Keratinocyte (primary cell): ENCODE measurements at regions not wholly inside any gene's neighbourhood (a gene's known extent, or its start where the extent isn't known, plus 50 kb on each side); places are given as distances from the start of the nearest gene placed in this dataset.

Source experiments
- DNase-seq: peaks from one replicate; pipeline ENCODE4 v3.0.0-alpha.2; 2011; ENCODE audit warnings: low read depth, missing footprints, low spot score
- FAIRE-seq: peaks from 2 replicates; lab custom pipeline; 2011; peaks lifted over from hg19 to GRCh38; lab: Jason Lieb, UNC
- H2AFZ ChIP-seq: 2 replicates; pipeline ENCODE4 v1.6.0; 2012; ENCODE audit warnings: low read length, control low read depth, inconsistent platforms; ENCODE audit not compliant: control insufficient read depth
- H3K27ac ChIP-seq: 2 replicates; pipeline ENCODE4 v1.5.1; 2011; ENCODE audit warnings: low read length; ENCODE audit not compliant: control insufficient read depth, insufficient read depth
- H3K27me3 ChIP-seq: 3 replicates; pipeline ENCODE4 v1.6.0; 2011; ENCODE audit warnings: low read length; ENCODE audit not compliant: control insufficient read depth, insufficient read depth; ENCODE audit errors: extremely low read depth
- H3K36me3 ChIP-seq, 2 experiments: 2 replicates in 1 of 2; 3 replicates in 1 of 2; pipeline ENCODE4 v1.5.1; 2011; ENCODE audit warnings: low read length in 2 of 2, mild to moderate bottlenecking in 1 of 2; ENCODE audit not compliant: control insufficient read depth in 2 of 2, insufficient read depth in 2 of 2; ENCODE audit errors: extremely low read depth in 1 of 2
- H3K4me1 ChIP-seq: 3 replicates; pipeline ENCODE4 v1.5.1; 2011; ENCODE audit warnings: low read length; ENCODE audit not compliant: control insufficient read depth, insufficient read depth; ENCODE audit errors: extremely low read depth
- H3K4me2 ChIP-seq: 3 replicates; pipeline ENCODE4 v1.6.0; 2011; ENCODE audit warnings: low read depth, low read length; ENCODE audit not compliant: control insufficient read depth, insufficient read depth; ENCODE audit errors: extremely low read depth
- H3K4me3 ChIP-seq, 3 experiments: fragments of 200-600 bp in 1 of 3; sonication (generic) in 1 of 3; 2 replicates in 2 of 3; 3 replicates in 1 of 3; pipeline ENCODE4 v1.5.1; 2011 to 2016; ENCODE audit warnings: low read length in 3 of 3, mild to moderate bottlenecking in 3 of 3, control low read depth in 2 of 3, inconsistent platforms in 1 of 3, low read depth in 1 of 3, mixed read lengths in 1 of 3, mixed run types in 1 of 3, moderate library complexity in 1 of 3; ENCODE audit not compliant: control insufficient read depth in 2 of 3, insufficient read depth in 2 of 3; ENCODE audit errors: extremely low read depth in 1 of 3
- H3K79me2 ChIP-seq: 2 replicates; pipeline ENCODE4 v1.6.0; 2012; ENCODE audit warnings: low read length; ENCODE audit not compliant: control insufficient read depth, insufficient read depth
- H3K9ac ChIP-seq: 3 replicates; pipeline ENCODE4 v1.6.0; 2011; ENCODE audit warnings: low read length; ENCODE audit not compliant: control insufficient read depth, insufficient read depth; ENCODE audit errors: extremely low read depth
- H3K9me1 ChIP-seq: 3 replicates; pipeline ENCODE4 v1.6.0; 2011; ENCODE audit warnings: low read length; ENCODE audit not compliant: control insufficient read depth, insufficient read depth; ENCODE audit errors: extremely low read depth
- H3K9me3 ChIP-seq: 2 replicates; pipeline ENCODE4 v1.5.1; 2012; ENCODE audit warnings: low read depth, low read length; ENCODE audit not compliant: control insufficient read depth
- H4K20me1 ChIP-seq: 3 replicates; pipeline ENCODE4 v1.6.0; 2011; ENCODE audit warnings: low read length; ENCODE audit not compliant: control insufficient read depth, insufficient read depth; ENCODE audit errors: extremely low read depth
- EZH2 ChIP-seq: IDR thresholded peaks from one replicate; pipeline ENCODE4 v1.6.1; 2012; ENCODE audit warnings: inconsistent platforms, mild to moderate bottlenecking, low read length, moderate library complexity
- dilution Hi-C: fragments of 300-500 bp; cut with MboI; formaldehyde crosslinking; loops from one replicate; pipeline ENCODE4 v1.7.0; 2020; ENCODE audit warnings: low sequenced_read_pairs; ENCODE audit not compliant: extremely low pct_ligation_motif_present
- TF ChIP-seq, protein P1 (sequence below), 3 experiments: IDR thresholded peaks in 1 of 3; conservative IDR thresholded peaks in 1 of 3; optimal IDR thresholded peaks in 1 of 3; 2 replicates in 2 of 3; 3 replicates in 1 of 3; pipeline versions ENCODE3 to v1.5.1; 2011; ENCODE audit warnings: low read length in 3 of 3, mild to moderate bottlenecking in 3 of 3, moderate library complexity in 2 of 3, control low read depth in 1 of 3, inconsistent platforms in 1 of 3; ENCODE audit not compliant: insufficient read depth in 2 of 3; ENCODE audit errors: extremely low read depth in 1 of 3

DNA sequence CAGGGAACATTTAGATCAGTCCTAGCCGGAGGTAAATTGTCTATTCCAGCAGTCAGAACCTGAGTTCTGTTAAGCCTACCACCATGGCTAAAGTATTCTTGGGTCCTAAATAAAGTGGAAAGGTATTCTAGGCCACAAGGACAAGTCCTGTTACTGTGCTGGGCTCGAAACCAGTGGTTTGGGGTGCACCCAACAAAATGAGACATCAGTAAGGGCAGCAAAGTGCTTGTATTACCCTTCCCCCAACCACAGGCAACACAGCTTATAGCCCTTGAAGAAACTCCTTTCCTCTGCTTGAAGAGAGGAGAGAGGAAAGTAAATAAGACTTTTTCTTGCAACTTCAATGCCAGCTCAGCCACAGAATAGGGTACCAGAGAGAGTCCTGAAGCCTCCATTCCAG, 1345.6 kb downstream of the PCDH18 start:
- Histone ChIP-seq H3K36me3 (no peaks in the 10 kb centered on the region), H3K79me2 (no peaks in the 10 kb centered on the region), H3K9me3 (no peaks in the 10 kb centered on the region), H3K4me3 (no peak overlapping the region), H3K9ac (no peak overlapping the region), H3K4me1 (no peaks in the 10 kb centered on the region), H3K9me1 (no peaks in the 10 kb centered on the region), H3K27me3 (no peaks in the 10 kb centered on the region), H2AFZ (no peak overlapping the region), H4K20me1 (no peaks in the 10 kb centered on the region), H3K4me2 (no peak overlapping the region), H3K27ac (no peak overlapping the region)
- dilution Hi-C loops = no loop called here
- FAIRE-seq (no peak), DNase-seq (no peak)
- TF ChIP-seq EZH2 = no peak
- TF ChIP-seq, protein P1, sequence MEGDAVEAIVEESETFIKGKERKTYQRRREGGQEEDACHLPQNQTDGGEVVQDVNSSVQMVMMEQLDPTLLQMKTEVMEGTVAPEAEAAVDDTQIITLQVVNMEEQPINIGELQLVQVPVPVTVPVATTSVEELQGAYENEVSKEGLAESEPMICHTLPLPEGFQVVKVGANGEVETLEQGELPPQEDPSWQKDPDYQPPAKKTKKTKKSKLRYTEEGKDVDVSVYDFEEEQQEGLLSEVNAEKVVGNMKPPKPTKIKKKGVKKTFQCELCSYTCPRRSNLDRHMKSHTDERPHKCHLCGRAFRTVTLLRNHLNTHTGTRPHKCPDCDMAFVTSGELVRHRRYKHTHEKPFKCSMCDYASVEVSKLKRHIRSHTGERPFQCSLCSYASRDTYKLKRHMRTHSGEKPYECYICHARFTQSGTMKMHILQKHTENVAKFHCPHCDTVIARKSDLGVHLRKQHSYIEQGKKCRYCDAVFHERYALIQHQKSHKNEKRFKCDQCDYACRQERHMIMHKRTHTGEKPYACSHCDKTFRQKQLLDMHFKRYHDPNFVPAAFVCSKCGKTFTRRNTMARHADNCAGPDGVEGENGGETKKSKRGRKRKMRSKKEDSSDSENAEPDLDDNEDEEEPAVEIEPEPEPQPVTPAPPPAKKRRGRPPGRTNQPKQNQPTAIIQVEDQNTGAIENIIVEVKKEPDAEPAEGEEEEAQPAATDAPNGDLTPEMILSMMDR (optimal IDR thresholded peaks at IDR 0.05 in 1 of 3, IDR thresholded peaks at IDR 0.05 in 1 of 3, conservative IDR thresholded peaks at IDR 0.05 in 1 of 3; ENCODE audit: extremely low read depth in 1 of 3, insufficient read depth in 2 of 3, low read length in 3 of 3) = no peak

DNA sequence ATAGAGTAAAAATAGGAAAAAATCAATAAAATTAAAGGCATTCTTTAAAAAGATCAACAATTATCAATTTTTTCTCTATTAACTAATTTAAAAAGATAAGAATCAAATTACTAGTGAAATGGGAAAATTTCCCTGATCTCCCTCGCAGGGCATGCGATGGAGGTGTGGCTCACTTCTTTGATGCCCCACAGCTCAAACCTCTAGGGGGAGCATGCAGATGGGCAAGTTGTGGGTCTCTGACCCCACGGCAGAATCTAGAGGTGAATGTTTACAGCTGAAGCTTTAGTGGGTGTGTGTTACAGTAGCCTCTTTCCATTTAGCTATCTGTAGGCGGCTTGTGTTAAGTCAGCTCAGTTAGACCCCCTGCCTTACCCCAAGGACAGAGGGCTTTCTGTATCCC, 1348.8 kb downstream of the PCDH18 start:
- no peak overlapping the region for H3K27ac ChIP-seq
- no peaks in the 10 kb centered on the region for H3K4me1 ChIP-seq
- H3K36me3 ChIP-seq = no peaks in the 10 kb centered on the region
- H2AFZ ChIP-seq = no peak overlapping the region
- H3K9me3 ChIP-seq = no peaks in the 10 kb centered on the region
- FAIRE-seq (no peak), DNase-seq (no peak)
- H3K4me3 ChIP-seq = no peak overlapping the region
- H4K20me1 ChIP-seq = no peaks in the 10 kb centered on the region
- no peaks in the 10 kb centered on the region for H3K79me2 ChIP-seq
- H3K9me1 ChIP-seq = no peaks in the 10 kb centered on the region
- H3K27me3 ChIP-seq = no peaks in the 10 kb centered on the region
- H3K9ac ChIP-seq = no peak overlapping the region
- TF ChIP-seq, protein P1 (optimal IDR thresholded peaks at IDR 0.05 in 1 of 3, IDR thresholded peaks at IDR 0.05 in 1 of 3, conservative IDR thresholded peaks at IDR 0.05 in 1 of 3; ENCODE audit: extremely low read depth in 1 of 3, insufficient read depth in 2 of 3, low read length in 3 of 3) = no peak
- no peak for TF ChIP-seq EZH2
- dilution Hi-C loops = no loop called here
- H3K4me2 ChIP-seq = no peak overlapping the region
